ENCODE measurements at regions not wholly inside any gene's neighbourhood (a gene's known extent, or its start where the extent isn't known, plus 50 kb on each side); places are given as distances from the start of the nearest gene placed in this dataset.

DNA sequence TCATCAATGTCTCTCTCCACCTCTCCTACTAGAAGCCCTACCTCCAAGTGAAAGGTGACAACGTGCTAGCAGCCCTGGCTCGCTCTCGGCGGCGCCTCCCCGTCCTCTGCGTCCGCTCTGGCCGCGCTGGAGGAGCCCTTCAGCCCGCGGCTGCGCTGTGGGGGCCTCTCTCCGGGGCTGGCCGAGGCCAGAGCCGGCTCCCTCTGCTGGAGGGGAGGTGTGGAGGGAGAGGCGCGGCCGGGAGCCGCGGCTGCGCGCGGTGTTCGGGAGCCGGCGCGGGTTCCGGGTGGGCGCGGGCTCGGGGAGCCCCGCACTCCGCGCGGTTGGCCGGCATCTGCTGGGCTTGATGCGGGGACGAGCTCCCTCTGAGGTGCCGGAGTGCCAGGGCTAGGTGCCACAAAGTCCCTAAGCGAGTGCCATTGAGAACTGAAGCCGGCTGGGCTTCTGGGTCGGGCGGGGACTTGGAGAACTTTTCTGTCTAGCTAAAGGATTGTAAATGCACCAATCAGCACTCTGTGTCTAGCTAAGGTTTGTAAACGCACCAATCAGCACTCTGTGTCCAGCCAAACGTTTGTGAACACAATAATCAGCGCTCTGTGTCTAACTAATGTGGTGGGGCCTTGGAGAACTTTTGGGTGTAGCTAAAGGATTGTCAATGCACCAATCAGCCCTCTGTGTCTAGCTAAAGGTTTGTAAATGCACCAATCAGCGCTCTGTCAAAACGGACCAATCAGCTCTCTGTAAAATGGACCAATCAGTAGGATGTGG, 84.8 kb upstream of the ARRDC4 start:
- peak overlapping the region; percentile 54 for H3K4me3 ChIP-seq
- peak overlapping the region; percentile 38 for H3K27ac ChIP-seq (replicated peaks)
- no peaks in the 10 kb centered on the region for H3K36me3 ChIP-seq
- DNase-seq, result peak; percentile 26
- H3K4me1 ChIP-seq, result no peaks in the 10 kb centered on the region
- TF ChIP-seq, protein P1, sequence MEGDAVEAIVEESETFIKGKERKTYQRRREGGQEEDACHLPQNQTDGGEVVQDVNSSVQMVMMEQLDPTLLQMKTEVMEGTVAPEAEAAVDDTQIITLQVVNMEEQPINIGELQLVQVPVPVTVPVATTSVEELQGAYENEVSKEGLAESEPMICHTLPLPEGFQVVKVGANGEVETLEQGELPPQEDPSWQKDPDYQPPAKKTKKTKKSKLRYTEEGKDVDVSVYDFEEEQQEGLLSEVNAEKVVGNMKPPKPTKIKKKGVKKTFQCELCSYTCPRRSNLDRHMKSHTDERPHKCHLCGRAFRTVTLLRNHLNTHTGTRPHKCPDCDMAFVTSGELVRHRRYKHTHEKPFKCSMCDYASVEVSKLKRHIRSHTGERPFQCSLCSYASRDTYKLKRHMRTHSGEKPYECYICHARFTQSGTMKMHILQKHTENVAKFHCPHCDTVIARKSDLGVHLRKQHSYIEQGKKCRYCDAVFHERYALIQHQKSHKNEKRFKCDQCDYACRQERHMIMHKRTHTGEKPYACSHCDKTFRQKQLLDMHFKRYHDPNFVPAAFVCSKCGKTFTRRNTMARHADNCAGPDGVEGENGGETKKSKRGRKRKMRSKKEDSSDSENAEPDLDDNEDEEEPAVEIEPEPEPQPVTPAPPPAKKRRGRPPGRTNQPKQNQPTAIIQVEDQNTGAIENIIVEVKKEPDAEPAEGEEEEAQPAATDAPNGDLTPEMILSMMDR (IDR thresholded peaks at IDR 0.05; ENCODE audit: borderline replicate concordance), result peak; percentile 50
- peaks cover 4% of the 10 kb centered on the region for H3K27me3 ChIP-seq (ENCODE audit: low read depth)
- H3K9me3 ChIP-seq (replicated peaks), result no peaks in the 10 kb centered on the region
- intact Hi-C loops (cut with micrococcal nuclease), result no loop called here

DNA sequence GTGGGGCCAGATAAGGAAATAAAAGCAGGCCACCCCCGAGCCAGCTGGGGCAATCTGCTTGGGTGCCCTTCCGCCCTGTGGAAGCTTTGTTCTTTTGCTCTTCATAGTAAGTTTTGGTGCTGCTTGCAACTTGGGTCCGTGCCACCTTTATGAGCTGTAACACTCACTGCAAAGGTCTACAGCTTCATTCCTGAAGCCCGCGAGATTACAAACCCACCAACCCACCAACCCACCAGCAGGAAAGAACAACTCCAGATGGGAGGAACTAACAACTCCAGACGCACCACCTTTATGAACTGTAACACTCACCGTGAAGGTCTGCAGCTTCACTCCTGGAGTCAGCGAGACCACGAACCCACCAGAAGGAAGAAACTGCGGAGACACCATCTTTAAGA, 84.2 kb upstream of the ARRDC4 start:
- Histone ChIP-seq H3K4me3 (no peak overlapping the region), H3K27ac (replicated peaks) (no peak overlapping the region), H3K36me3 (no peaks in the 10 kb centered on the region), H3K27me3 (ENCODE audit: low read depth) (peaks cover 4% of the 10 kb centered on the region), H3K4me1 (no peaks in the 10 kb centered on the region), H3K9me3 (replicated peaks) (no peaks in the 10 kb centered on the region)
- intact Hi-C loops (cut with micrococcal nuclease), result no loop called here
- TF ChIP-seq, protein P1 (IDR thresholded peaks at IDR 0.05; ENCODE audit: borderline replicate concordance), result no peak
- DNase-seq, result no peak

DNA sequence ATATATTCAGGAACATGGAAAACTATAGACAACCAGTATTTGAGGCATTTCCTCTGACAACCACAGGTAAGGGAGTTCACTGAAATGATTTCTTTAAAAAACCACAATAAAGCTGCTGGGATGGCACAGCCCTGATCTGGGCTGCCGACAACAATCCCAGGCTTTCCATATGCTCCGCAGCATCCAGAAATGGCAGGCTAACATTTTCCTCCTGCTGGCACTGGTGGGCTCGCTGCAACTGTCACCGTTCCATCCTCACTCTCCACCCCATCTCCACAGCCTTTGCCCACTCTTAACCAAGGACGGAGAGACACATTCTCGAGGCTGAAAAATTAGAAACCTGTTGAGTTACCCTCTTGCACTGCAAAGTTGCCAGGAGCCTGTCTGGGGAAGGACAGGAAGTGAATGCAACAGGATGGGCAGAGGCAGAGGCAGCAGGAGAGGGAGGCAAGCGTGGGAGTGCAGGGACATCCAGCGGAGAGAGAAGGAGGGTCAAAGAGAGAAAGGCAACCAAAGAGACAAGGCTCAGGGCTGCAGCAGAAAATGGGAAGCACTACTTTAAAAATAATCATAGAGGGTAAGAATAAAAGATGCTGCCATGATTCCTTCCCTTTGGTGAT, 79.0 kb upstream of the ARRDC4 start:
- intact Hi-C loops (cut with micrococcal nuclease), result no loop called here
- TF ChIP-seq, protein P1 (IDR thresholded peaks at IDR 0.05; ENCODE audit: borderline replicate concordance), result no peak
- Histone ChIP-seq H3K4me1 (no peaks in the 10 kb centered on the region), H3K27me3 (ENCODE audit: low read depth) (peaks cover 4% of the 10 kb centered on the region), H3K4me3 (no peak overlapping the region), H3K9me3 (replicated peaks) (no peaks in the 10 kb centered on the region), H3K27ac (replicated peaks) (no peak overlapping the region), H3K36me3 (no peaks in the 10 kb centered on the region)
- DNase-seq, result no peak

DNA sequence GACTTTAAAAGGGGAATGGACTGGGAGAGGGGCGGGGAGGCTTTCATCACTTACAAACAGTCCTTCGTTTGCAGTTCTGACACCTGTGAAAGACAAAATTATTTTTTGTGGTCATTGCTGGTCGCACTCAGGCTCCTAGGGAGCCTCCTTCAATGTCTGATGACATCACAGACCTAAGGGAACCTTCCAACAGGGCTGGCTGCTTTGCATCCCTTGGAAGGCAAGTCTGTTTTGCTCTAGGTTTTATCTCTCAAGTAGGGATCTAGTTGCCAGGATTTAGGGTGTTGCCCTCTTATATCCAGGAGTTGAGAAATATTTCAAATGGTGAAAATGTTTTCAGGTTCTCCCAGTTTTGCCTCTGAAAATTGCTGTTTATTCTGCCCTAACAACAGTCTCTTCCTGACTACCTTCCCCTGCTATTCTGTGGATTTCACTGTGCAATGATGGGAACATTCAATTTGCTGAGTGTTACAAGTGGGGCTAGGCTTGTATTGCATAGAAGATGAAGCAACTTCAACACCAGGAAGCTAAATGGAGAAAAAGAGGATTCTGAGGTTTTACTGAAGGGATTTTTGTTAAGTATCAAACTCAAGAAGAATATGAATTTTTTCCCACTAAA, 75.9 kb upstream of the ARRDC4 start:
- no peaks in the 10 kb centered on the region for H3K9me3 ChIP-seq (replicated peaks)
- no peak for DNase-seq
- intact Hi-C loops (cut with micrococcal nuclease), result no loop called here

DNA sequence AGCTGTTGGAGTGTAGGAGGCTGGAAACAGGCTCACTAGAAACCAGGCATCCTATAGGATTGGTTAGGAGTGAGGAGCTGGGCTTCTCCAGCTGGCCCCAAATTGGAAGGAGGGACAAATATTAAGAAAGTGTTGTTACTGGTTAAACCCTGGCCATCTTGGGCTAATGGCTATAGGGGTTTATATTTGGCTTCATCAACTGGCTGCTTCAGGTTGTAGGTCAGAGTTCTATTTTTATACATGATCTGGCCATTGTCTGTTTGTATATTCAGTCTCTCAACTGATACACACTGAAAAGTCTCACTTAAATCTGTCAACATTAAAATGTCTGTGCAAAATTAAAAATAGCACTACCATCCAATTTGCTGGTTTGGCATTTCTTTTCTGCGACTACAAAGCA, 70.2 kb upstream of the ARRDC4 start:
- Histone ChIP-seq H3K9me3 (replicated peaks) (no peaks in the 10 kb centered on the region), H3K27me3 (ENCODE audit: low read depth) (peaks cover 8% of the 10 kb centered on the region), H3K4me3 (no peak overlapping the region), H3K27ac (replicated peaks) (peak overlapping the region; percentile 85), H3K36me3 (no peaks in the 10 kb centered on the region), H3K4me1 (peaks cover 31% of the 10 kb centered on the region)
- TF ChIP-seq, protein P1 (IDR thresholded peaks at IDR 0.05; ENCODE audit: borderline replicate concordance), result no peak
- intact Hi-C loops (cut with micrococcal nuclease), result no loop called here
- DNase-seq, result no peak

More for the DNA sequence above, 75.9 kb upstream of the ARRDC4 start:
- H3K4me1 ChIP-seq, result peaks cover 4% of the 10 kb centered on the region
- no peak overlapping the region for H3K4me3 ChIP-seq
- H3K36me3 ChIP-seq, result no peaks in the 10 kb centered on the region
- H3K27me3 ChIP-seq (ENCODE audit: low read depth), result peaks cover 4% of the 10 kb centered on the region
- H3K27ac ChIP-seq (replicated peaks), result no peak overlapping the region
- TF ChIP-seq, protein P1 (IDR thresholded peaks at IDR 0.05; ENCODE audit: borderline replicate concordance), result no peak
